ENCODE measurements at regions not wholly inside any gene's neighbourhood (a gene's known extent, or its start where the extent isn't known, plus 50 kb on each side); places are given as distances from the start of the nearest gene placed in this dataset.

- TF ChIP-seq CTCF (IDR thresholded peaks at IDR 0.05) (no peak), POLR2A (IDR thresholded peaks at IDR 0.05) (no peak), EP300 (IDR thresholded peaks at IDR 0.05) (no peak)
Observed at GRCh38 chr1:208951908-208952307, 631.6 kb upstream of the CAMK1G start.
